ENCODE measurements at regions not wholly inside any gene's neighbourhood (a gene's known extent, or its start where the extent isn't known, plus 50 kb on each side); places are given as distances from the start of the nearest gene placed in this dataset.

DNA sequence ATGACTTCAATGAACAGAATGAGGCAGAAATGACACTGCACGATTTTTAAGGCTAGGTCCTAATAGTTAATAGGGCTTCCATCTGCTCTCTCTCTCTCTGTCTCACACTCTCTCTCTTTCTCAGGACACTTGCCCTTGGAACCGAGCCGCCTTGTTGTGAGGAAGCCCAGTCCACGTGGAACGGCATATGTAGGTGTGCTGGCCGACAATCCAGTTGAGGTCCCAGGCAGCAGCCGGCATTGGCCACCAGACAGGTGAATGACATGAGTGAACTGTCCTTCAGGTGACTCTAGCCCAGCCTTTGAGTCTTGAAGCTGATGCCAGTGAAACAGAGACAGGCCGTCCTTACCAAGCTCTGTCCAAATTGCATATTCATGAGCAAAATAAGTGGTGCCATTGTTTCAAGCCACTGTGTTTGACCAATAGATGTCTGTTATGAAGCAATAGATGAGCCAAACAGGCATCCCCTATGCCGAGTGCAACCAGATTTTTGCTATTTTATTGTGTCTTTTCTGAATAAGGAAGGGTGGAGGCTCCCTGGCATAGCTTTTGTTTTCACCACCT is 217.5 kb upstream of the LHX5 start:
- DNase-seq: no peak
- H3K4me1 ChIP-seq (ENCODE audit: low read length): no peaks in the 10 kb centered on the region
- H3K9ac ChIP-seq (ENCODE audit: low read length): no peak overlapping the region
- no peaks in the 10 kb centered on the region for H3K27me3 ChIP-seq (ENCODE audit: low read length)
- no peak overlapping the region for H3K4me2 ChIP-seq (ENCODE audit: low read depth, low read length, poor library complexity, severe bottlenecking)
- no peaks in the 10 kb centered on the region for H3K9me3 ChIP-seq (ENCODE audit: low read length)
- H3K27ac ChIP-seq (ENCODE audit: low read length): no peak overlapping the region
- no peaks in the 10 kb centered on the region for H3K9me2 ChIP-seq (replicated peaks; ENCODE audit: insufficient read depth, low read length)
- H3K79me2 ChIP-seq (ENCODE audit: low read length): no peaks in the 10 kb centered on the region
- H4K20me1 ChIP-seq (ENCODE audit: insufficient read depth, low read depth, low read length): 0 out of 2 replicates have a peak, but pooled peaks cover 4% of the 10 kb centered on the region
- no peak overlapping the region for H2AFZ ChIP-seq (ENCODE audit: low read length)
- no peak overlapping the region for H3K4me3 ChIP-seq (ENCODE audit: low read length)
- no peaks in the 10 kb centered on the region for H3K36me3 ChIP-seq (ENCODE audit: insufficient read depth, low read length)

GRCh38 chr12:113688313-113688712 is 216.6 kb upstream of the LHX5 start:
- no peak overlapping the region for H3K4me2 ChIP-seq (ENCODE audit: low read depth, low read length, poor library complexity, severe bottlenecking)
- H3K4me1 ChIP-seq (ENCODE audit: low read length): no peaks in the 10 kb centered on the region
- no peak for DNase-seq
- H4K20me1 ChIP-seq (ENCODE audit: insufficient read depth, low read depth, low read length): no peaks in the 10 kb centered on the region
- no peaks in the 10 kb centered on the region for H3K9me3 ChIP-seq (ENCODE audit: low read length)
- H3K27ac ChIP-seq (ENCODE audit: low read length): no peak overlapping the region
- H3K36me3 ChIP-seq (ENCODE audit: insufficient read depth, low read length): no peaks in the 10 kb centered on the region
- no peaks in the 10 kb centered on the region for H3K9me2 ChIP-seq (replicated peaks; ENCODE audit: insufficient read depth, low read length)
- no peaks in the 10 kb centered on the region for H3K79me2 ChIP-seq (ENCODE audit: low read length)
- no peak overlapping the region for H3K9ac ChIP-seq (ENCODE audit: low read length)
- H3K4me3 ChIP-seq (ENCODE audit: low read length): no peak overlapping the region
- H2AFZ ChIP-seq (ENCODE audit: low read length): no peak overlapping the region
- no peaks in the 10 kb centered on the region for H3K27me3 ChIP-seq (ENCODE audit: low read length)

DNA sequence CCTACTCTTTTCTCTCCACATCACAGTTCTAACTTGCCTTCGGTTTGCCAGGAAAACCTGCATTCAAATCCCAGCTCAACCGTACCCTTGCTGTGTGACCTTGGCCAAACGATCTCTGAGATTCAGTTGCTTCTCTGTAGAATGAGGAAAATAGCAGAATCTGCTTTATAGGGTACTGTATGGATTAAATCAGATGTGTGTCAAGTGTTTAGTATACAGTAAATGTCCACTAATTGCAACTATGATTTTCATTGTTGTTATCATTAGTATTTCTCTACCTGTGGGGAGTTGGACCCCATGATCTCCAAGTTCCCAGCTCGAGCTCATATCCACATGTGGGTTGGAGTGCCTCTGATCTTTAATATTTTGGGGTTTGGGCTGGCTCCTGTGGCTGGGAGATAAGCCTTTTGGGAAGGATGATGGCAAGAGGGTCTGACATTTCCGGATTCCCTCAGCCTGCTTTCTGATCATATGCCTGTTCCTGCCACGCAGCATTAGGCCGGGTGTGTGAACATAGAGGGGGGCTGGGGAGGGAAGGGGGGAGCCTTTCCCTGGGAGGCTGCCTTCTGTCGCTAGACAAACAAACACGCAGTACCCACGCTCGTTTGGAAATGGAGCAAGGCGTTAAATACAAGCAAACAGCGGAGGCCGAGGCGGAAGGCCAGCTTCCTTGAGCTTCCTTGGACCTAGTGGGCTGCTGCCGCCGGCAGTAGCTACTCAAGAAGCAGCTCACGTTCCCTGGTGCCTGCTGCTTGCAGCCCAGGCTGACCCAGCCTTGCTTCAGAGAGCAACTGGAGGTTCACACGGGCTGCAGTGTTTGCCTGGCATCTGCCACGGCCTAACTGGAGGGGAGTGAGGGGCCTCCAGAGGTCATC is 213.5 kb upstream of the LHX5 start:
- Histone ChIP-seq H3K27me3 (ENCODE audit: low read length) (0 out of 2 replicates have a peak, but pooled peaks cover 2% of the 10 kb centered on the region), H4K20me1 (ENCODE audit: insufficient read depth, low read depth, low read length) (no peaks in the 10 kb centered on the region), H3K9me2 (replicated peaks; ENCODE audit: insufficient read depth, low read length) (no peaks in the 10 kb centered on the region), H3K36me3 (ENCODE audit: insufficient read depth, low read length) (no peaks in the 10 kb centered on the region), H3K27ac (ENCODE audit: low read length) (no peak overlapping the region), H3K4me3 (ENCODE audit: low read length) (no peak overlapping the region), H3K9me3 (ENCODE audit: low read length) (no peaks in the 10 kb centered on the region), H3K79me2 (ENCODE audit: low read length) (no peaks in the 10 kb centered on the region), H3K9ac (ENCODE audit: low read length) (no peak overlapping the region), H3K4me2 (ENCODE audit: low read depth, low read length, poor library complexity, severe bottlenecking) (no peak overlapping the region), H3K4me1 (ENCODE audit: low read length) (no peaks in the 10 kb centered on the region), H2AFZ (ENCODE audit: low read length) (no peak overlapping the region)
- no peak for DNase-seq

DNA sequence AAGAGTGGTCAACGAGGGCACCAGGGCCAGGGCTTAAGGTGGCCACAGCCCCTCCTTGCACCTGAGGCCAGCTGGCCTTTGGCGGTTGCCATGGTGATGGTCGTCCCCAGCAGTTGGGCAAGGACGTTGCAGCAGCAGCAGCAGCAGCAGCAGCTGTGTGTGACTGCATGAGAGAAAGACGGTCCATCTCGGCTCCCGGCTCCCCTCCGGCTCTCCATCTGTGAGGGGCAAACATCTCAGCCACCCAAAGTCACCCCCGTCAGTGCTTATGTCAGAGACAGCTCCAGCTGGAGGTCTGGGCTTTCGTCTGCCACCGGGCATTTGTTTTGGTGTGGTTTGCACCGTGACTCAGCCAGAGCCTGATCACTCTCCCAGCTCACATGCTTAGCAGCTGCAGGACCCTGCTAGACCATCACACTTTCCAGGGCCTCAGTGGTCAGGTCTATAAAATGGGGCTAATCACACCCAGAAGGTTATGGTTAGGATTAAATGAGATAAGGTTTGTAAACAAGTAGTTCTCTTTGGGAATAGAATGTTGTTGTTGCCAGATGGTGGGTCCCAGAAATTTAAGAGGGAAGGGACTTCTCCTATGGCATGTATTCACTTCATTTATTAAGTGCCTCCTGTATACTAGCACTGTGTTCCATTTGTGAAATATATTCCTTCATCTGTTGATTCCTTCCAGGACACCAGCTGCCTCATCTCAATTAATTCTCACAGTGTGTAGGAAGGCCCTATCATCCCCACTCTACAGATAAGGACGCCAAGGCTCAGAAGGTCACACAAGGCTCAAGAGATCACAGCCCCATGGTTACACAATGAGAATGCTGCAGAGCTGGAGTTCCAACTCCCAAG is 212.6 kb upstream of the LHX5 start:
- Histone ChIP-seq H3K9ac (ENCODE audit: low read length) (no peak overlapping the region), H3K9me3 (ENCODE audit: low read length) (no peaks in the 10 kb centered on the region), H3K4me3 (ENCODE audit: low read length) (no peak overlapping the region), H3K4me2 (ENCODE audit: low read depth, low read length, poor library complexity, severe bottlenecking) (no peak overlapping the region), H3K27me3 (ENCODE audit: low read length) (0 out of 2 replicates have a peak, but pooled peaks cover 2% of the 10 kb centered on the region), H3K36me3 (ENCODE audit: insufficient read depth, low read length) (no peaks in the 10 kb centered on the region), H4K20me1 (ENCODE audit: insufficient read depth, low read depth, low read length) (no peaks in the 10 kb centered on the region), H3K4me1 (ENCODE audit: low read length) (no peaks in the 10 kb centered on the region), H3K79me2 (ENCODE audit: low read length) (no peaks in the 10 kb centered on the region), H2AFZ (ENCODE audit: low read length) (no peak overlapping the region), H3K27ac (ENCODE audit: low read length) (no peak overlapping the region), H3K9me2 (replicated peaks; ENCODE audit: insufficient read depth, low read length) (no peaks in the 10 kb centered on the region)
- no peak for DNase-seq

GRCh38 chr12:113683574-113683973 is 211.9 kb upstream of the LHX5 start:
- Histone ChIP-seq H2AFZ (ENCODE audit: low read length) (no peak overlapping the region), H4K20me1 (ENCODE audit: insufficient read depth, low read depth, low read length) (no peaks in the 10 kb centered on the region), H3K79me2 (ENCODE audit: low read length) (no peaks in the 10 kb centered on the region), H3K9me3 (ENCODE audit: low read length) (no peaks in the 10 kb centered on the region), H3K4me3 (ENCODE audit: low read length) (no peak overlapping the region), H3K4me2 (ENCODE audit: low read depth, low read length, poor library complexity, severe bottlenecking) (no peak overlapping the region), H3K9ac (ENCODE audit: low read length) (no peak overlapping the region), H3K4me1 (ENCODE audit: low read length) (no peaks in the 10 kb centered on the region), H3K27ac (ENCODE audit: low read length) (no peak overlapping the region), H3K9me2 (replicated peaks; ENCODE audit: insufficient read depth, low read length) (no peaks in the 10 kb centered on the region), H3K27me3 (ENCODE audit: low read length) (0 out of 2 replicates have a peak, but pooled peaks cover 2% of the 10 kb centered on the region), H3K36me3 (ENCODE audit: insufficient read depth, low read length) (no peaks in the 10 kb centered on the region)
- no peak for DNase-seq

DNA sequence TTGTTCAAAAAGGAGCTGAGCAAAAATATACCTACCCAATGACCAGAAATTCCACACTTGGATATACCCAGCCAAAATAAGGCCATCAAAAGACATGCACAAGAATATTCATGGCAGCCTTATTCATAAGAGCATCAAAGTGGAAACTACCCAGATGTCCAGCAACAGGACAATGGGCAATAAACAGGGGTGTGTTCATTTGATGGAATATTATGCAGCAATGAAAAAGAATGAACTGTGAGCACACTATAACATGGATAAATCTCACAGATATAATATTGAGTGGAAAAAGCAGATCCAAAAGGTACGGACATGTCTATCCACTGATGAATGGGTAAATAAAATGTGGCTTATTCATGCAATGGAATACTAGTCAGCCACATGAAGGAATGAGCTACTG is 209.2 kb upstream of the LHX5 start:
- Histone ChIP-seq H3K27ac (ENCODE audit: low read length) (no peak overlapping the region), H3K27me3 (ENCODE audit: low read length) (0 out of 2 replicates have a peak, but pooled peaks cover 2% of the 10 kb centered on the region), H4K20me1 (ENCODE audit: insufficient read depth, low read depth, low read length) (no peaks in the 10 kb centered on the region), H3K4me3 (ENCODE audit: low read length) (no peak overlapping the region), H3K9ac (ENCODE audit: low read length) (no peak overlapping the region), H3K9me2 (replicated peaks; ENCODE audit: insufficient read depth, low read length) (no peaks in the 10 kb centered on the region), H2AFZ (ENCODE audit: low read length) (no peak overlapping the region), H3K36me3 (ENCODE audit: insufficient read depth, low read length) (no peaks in the 10 kb centered on the region), H3K79me2 (ENCODE audit: low read length) (no peaks in the 10 kb centered on the region), H3K9me3 (ENCODE audit: low read length) (no peaks in the 10 kb centered on the region), H3K4me2 (ENCODE audit: low read depth, low read length, poor library complexity, severe bottlenecking) (no peak overlapping the region), H3K4me1 (ENCODE audit: low read length) (peaks cover 2% of the 10 kb centered on the region)
- DNase-seq: no peak

- H3K4me3 ChIP-seq (ENCODE audit: low read length): no peak overlapping the region
- H4K20me1 ChIP-seq (ENCODE audit: insufficient read depth, low read depth, low read length): no peaks in the 10 kb centered on the region
- H3K4me2 ChIP-seq (ENCODE audit: low read depth, low read length, poor library complexity, severe bottlenecking): no peak overlapping the region
- no peaks in the 10 kb centered on the region for H3K79me2 ChIP-seq (ENCODE audit: low read length)
- no peak overlapping the region for H3K9ac ChIP-seq (ENCODE audit: low read length)
- H3K27me3 ChIP-seq (ENCODE audit: low read length): 0 out of 2 replicates have a peak, but pooled peaks cover 2% of the 10 kb centered on the region
- H3K4me1 ChIP-seq (ENCODE audit: low read length): peaks cover 7% of the 10 kb centered on the region
- no peak overlapping the region for H2AFZ ChIP-seq (ENCODE audit: low read length)
- no peaks in the 10 kb centered on the region for H3K9me2 ChIP-seq (replicated peaks; ENCODE audit: insufficient read depth, low read length)
- no peaks in the 10 kb centered on the region for H3K36me3 ChIP-seq (ENCODE audit: insufficient read depth, low read length)
- no peak for DNase-seq
- H3K9me3 ChIP-seq (ENCODE audit: low read length): no peaks in the 10 kb centered on the region
- H3K27ac ChIP-seq (ENCODE audit: low read length): no peak overlapping the region
Observed at GRCh38 chr12:113678223-113679119, 206.8 kb upstream of the LHX5 start.
